ENCODE measurements at regions not wholly inside any gene's neighbourhood (a gene's known extent, or its start where the extent isn't known, plus 50 kb on each side); places are given as distances from the start of the nearest gene placed in this dataset.

GRCh38 chr1:216953495-216953894, 230.3 kb upstream of the ESRRG start:
- no peak for FAIRE-seq

- no peak for FAIRE-seq
Measured at GRCh38 chr1:216952864-216953263, 229.6 kb upstream of the ESRRG start.

GRCh38 chr1:216945538-216946080, 222.4 kb upstream of the ESRRG start:
- no peak for FAIRE-seq

GRCh38 chr1:216944864-216945510, 221.8 kb upstream of the ESRRG start:
- FAIRE-seq, result no peak

GRCh38 chr1:216937491-216937890, 214.3 kb upstream of the ESRRG start:
- FAIRE-seq, result no peak

- FAIRE-seq, result no peak
Measured at GRCh38 chr1:216936779-216937178, 213.6 kb upstream of the ESRRG start.

GRCh38 chr1:216935901-216936300, 212.7 kb upstream of the ESRRG start:
- no peak for FAIRE-seq

GRCh38 chr1:216932424-216932823, 209.2 kb upstream of the ESRRG start:
- FAIRE-seq, result no peak

GRCh38 chr1:216929870-216930582, 206.8 kb upstream of the ESRRG start:
- no peak for FAIRE-seq

GRCh38 chr1:216927633-216928032, 204.4 kb upstream of the ESRRG start:
- FAIRE-seq, result no peak

GRCh38 chr1:216926720-216927510, 203.7 kb upstream of the ESRRG start:
- no peak for FAIRE-seq

- no peak for FAIRE-seq
Measured at GRCh38 chr1:216925962-216926625, 202.9 kb upstream of the ESRRG start.

- FAIRE-seq, result no peak
Measured at GRCh38 chr1:216924732-216925131, 201.5 kb upstream of the ESRRG start.

GRCh38 chr1:216923601-216924000, 200.4 kb upstream of the ESRRG start:
- no peak for FAIRE-seq

GRCh38 chr1:216922406-216922805, 199.2 kb upstream of the ESRRG start:
- no peak for FAIRE-seq

- FAIRE-seq, result no peak
Measured at GRCh38 chr1:216921866-216922265, 198.6 kb upstream of the ESRRG start.

GRCh38 chr1:216919060-216919970, 196.1 kb upstream of the ESRRG start:
- no peak for FAIRE-seq

- FAIRE-seq, result no peak
Measured at GRCh38 chr1:216916890-216917438, 193.7 kb upstream of the ESRRG start.

- no peak for FAIRE-seq
Measured at GRCh38 chr1:216914974-216915373, 191.7 kb upstream of the ESRRG start.

GRCh38 chr1:216913976-216914375, 190.7 kb upstream of the ESRRG start:
- FAIRE-seq, result no peak

GRCh38 chr1:216910081-216910840, 187.0 kb upstream of the ESRRG start:
- FAIRE-seq, result no peak
